Uterus (tissue), 3 donors: ENCODE measurements at regions not wholly inside any gene's neighbourhood (a gene's known extent, or its start where the extent isn't known, plus 50 kb on each side); places are given as distances from the start of the nearest gene placed in this dataset.

ENCODE experiments used
- DNase-seq, 2 donors: peaks; one replicate each; pipeline ENCODE4 v3.0.0-alpha.2; 2019 to 2020
- H3K27ac ChIP-seq, 2 donors: fragments of 200-600 bp; sonication (generic); 1 replicate in 1 of 2; 2 replicates in 1 of 2; pipeline ENCODE4 v1.5.1; 2016 to 2018
- H3K27me3 ChIP-seq, 2 donors: fragments of 200-600 bp; sonication (generic); one replicate each; pipeline ENCODE4 v1.5.1; 2018 to 2019; ENCODE audit warnings: control low read depth in 1 of 2
- H3K36me3 ChIP-seq, 2 donors: fragments of 200-600 bp; sonication (generic); one replicate each; pipeline ENCODE4 v1.5.1; 2019; ENCODE audit warnings: control low read depth in 1 of 2
- H3K4me1 ChIP-seq, 2 donors: fragments of 200-600 bp; sonication (generic); one replicate each; pipeline ENCODE4 v1.5.1; 2018 to 2019; ENCODE audit warnings: control low read depth in 1 of 2
- H3K4me3 ChIP-seq, 2 donors: fragments of 200-600 bp; sonication (generic); 1 replicate in 1 of 2; 2 replicates in 1 of 2; pipeline ENCODE4 v1.5.1; 2018 to 2019; ENCODE audit warnings: mild to moderate bottlenecking in 1 of 2
- H3K9me3 ChIP-seq, 2 donors: fragments of 200-600 bp; sonication (generic); one replicate each; pipeline ENCODE4 v1.5.1; 2019; ENCODE audit warnings: control low read depth in 1 of 2
- CTCF ChIP-seq, 4 experiments: fragments of 200-600 bp in 2 of 4; fragments of 450-650 bp in 2 of 4; sonication (generic) in 2 of 4; IDR thresholded peaks; one replicate each; pipeline ENCODE4 v1.5.1; 2016 to 2019; ENCODE audit warnings: antibody characterized with exemption in 4 of 4, mild to moderate bottlenecking in 2 of 4, moderate library complexity in 1 of 4
- POLR2A ChIP-seq, 2 donors: fragments of 450-650 bp; IDR thresholded peaks; one replicate each; pipeline ENCODE4 v1.6.1; 2016; ENCODE audit warnings: antibody characterized with exemption in 2 of 2, mild to moderate bottlenecking in 1 of 2, moderate library complexity in 1 of 2
- intact Hi-C: fragments of 100-400 bp; cut with DNase I; formaldehyde crosslinking; loops from one replicate; pipeline ENCODE4 v1.15.1; 2023; ENCODE audit warnings: low total_unique reads
- donor health status: DM: yes; HTN: yes; CAD: no.

- no peaks in the 10 kb centered on the region for H3K4me1 ChIP-seq
- no peak overlapping the region for H3K4me3 ChIP-seq
- no peak for TF ChIP-seq POLR2A (IDR thresholded peaks at IDR 0.05)
- TF ChIP-seq CTCF (IDR thresholded peaks at IDR 0.05): no peak
- no peak overlapping the region for H3K27ac ChIP-seq
- H3K9me3 ChIP-seq: no peaks in the 10 kb centered on the region
- DNase-seq: no peak
- no peaks in the 10 kb centered on the region for H3K27me3 ChIP-seq
- no peaks in the 10 kb centered on the region for H3K36me3 ChIP-seq
- intact Hi-C loops: no loop called here
These were observed 1431.0 kb upstream of the WWC1 start for GRCh38 chr5:166860426-166860825.

GRCh38 chr5:166862581-166862980 is 1428.9 kb upstream of the WWC1 start:
- no peaks in the 10 kb centered on the region for H3K9me3 ChIP-seq
- intact Hi-C loops: no loop called here
- DNase-seq: no peak
- TF ChIP-seq POLR2A (IDR thresholded peaks at IDR 0.05) (no peak), CTCF (IDR thresholded peaks at IDR 0.05) (no peak)
- no peak overlapping the region for H3K27ac ChIP-seq
- H3K27me3 ChIP-seq: no peaks in the 10 kb centered on the region
- H3K4me3 ChIP-seq: no peak overlapping the region
- no peaks in the 10 kb centered on the region for H3K4me1 ChIP-seq
- H3K36me3 ChIP-seq: no peaks in the 10 kb centered on the region

- no peak for DNase-seq
- no peaks in the 10 kb centered on the region for H3K36me3 ChIP-seq
- H3K4me3 ChIP-seq: no peak overlapping the region
- TF ChIP-seq POLR2A (IDR thresholded peaks at IDR 0.05) (no peak), CTCF (IDR thresholded peaks at IDR 0.05) (no peak)
- H3K4me1 ChIP-seq: no peaks in the 10 kb centered on the region
- H3K27me3 ChIP-seq: no peaks in the 10 kb centered on the region
- no peaks in the 10 kb centered on the region for H3K9me3 ChIP-seq
- intact Hi-C loops: no loop called here
- no peak overlapping the region for H3K27ac ChIP-seq
These were observed 1426.2 kb upstream of the WWC1 start for GRCh38 chr5:166865206-166865605.

GRCh38 chr5:166880456-166880855 is 1411.0 kb upstream of the WWC1 start:
- no peak overlapping the region for H3K27ac ChIP-seq

GRCh38 chr5:166881802-166882201 is 1409.6 kb upstream of the WWC1 start:
- TF ChIP-seq CTCF (IDR thresholded peaks at IDR 0.05) (no peak), POLR2A (IDR thresholded peaks at IDR 0.05) (no peak)
- intact Hi-C loops: no loop called here
- no peaks in the 10 kb centered on the region for H3K9me3 ChIP-seq
- no peak for DNase-seq
- H3K4me1 ChIP-seq: no peaks in the 10 kb centered on the region
- H3K4me3 ChIP-seq: no peak overlapping the region
- H3K27ac ChIP-seq: no peak overlapping the region
- H3K36me3 ChIP-seq: no peaks in the 10 kb centered on the region
- H3K27me3 ChIP-seq: no peaks in the 10 kb centered on the region

More at GRCh38 chr5:166880456-166880855, 1411.0 kb upstream of the WWC1 start:
- Histone ChIP-seq H3K36me3 (no peaks in the 10 kb centered on the region), H3K4me3 (no peak overlapping the region), H3K27me3 (no peaks in the 10 kb centered on the region), H3K9me3 (no peaks in the 10 kb centered on the region), H3K4me1 (no peaks in the 10 kb centered on the region)
- TF ChIP-seq POLR2A (IDR thresholded peaks at IDR 0.05) (no peak), CTCF (IDR thresholded peaks at IDR 0.05) (no peak)
- intact Hi-C loops: no loop called here
- no peak for DNase-seq
